GM12801 (cell line): ENCODE measurements at regions not wholly inside any gene's neighbourhood (a gene's known extent, or its start where the extent isn't known, plus 50 kb on each side); places are given as distances from the start of the nearest gene placed in this dataset.

Experiments
- TF ChIP-seq, protein P1 (sequence below): IDR thresholded peaks from one replicate; pipeline ENCODE4 v1.5.1; 2011; ENCODE audit warnings: control low read depth; ENCODE audit not compliant: insufficient read length; ENCODE audit errors: extremely low read depth

DNA sequence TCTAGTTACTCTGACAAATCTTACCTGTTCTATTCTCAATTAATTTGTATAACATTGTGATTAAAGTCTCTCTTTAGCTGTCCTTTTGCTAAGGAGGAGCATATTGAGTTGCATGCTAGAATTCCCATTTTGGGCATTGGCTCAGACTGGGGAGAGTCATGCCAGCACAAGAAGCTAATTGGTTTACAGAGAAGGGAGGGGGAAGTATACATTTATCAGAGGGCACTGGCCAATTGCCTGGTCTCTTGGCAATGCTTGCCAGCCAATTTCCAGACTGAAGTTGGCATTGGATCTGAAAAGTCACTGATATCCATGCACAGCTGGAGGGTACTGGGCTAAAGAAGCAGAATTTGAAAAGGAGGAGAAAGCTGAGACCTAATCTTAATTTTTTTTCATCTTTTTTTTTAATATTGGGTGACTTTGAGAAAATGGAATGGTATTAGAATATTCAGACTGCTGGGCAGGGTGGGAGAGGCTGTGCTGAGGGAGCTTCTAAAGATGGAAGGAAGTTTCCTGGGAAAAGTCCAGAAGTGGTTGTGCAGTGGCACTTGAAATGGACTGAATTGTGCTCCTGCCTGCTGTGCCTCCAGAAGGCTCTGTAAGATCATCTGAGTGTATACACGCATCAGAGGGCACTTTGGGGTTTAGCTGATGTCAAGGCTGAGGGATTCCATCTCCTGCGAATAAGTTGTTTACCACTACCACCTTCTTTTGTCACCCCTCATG lies 365.2 kb upstream of the DPH6 start:
- TF ChIP-seq, protein P1, sequence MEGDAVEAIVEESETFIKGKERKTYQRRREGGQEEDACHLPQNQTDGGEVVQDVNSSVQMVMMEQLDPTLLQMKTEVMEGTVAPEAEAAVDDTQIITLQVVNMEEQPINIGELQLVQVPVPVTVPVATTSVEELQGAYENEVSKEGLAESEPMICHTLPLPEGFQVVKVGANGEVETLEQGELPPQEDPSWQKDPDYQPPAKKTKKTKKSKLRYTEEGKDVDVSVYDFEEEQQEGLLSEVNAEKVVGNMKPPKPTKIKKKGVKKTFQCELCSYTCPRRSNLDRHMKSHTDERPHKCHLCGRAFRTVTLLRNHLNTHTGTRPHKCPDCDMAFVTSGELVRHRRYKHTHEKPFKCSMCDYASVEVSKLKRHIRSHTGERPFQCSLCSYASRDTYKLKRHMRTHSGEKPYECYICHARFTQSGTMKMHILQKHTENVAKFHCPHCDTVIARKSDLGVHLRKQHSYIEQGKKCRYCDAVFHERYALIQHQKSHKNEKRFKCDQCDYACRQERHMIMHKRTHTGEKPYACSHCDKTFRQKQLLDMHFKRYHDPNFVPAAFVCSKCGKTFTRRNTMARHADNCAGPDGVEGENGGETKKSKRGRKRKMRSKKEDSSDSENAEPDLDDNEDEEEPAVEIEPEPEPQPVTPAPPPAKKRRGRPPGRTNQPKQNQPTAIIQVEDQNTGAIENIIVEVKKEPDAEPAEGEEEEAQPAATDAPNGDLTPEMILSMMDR, result no peak

DNA sequence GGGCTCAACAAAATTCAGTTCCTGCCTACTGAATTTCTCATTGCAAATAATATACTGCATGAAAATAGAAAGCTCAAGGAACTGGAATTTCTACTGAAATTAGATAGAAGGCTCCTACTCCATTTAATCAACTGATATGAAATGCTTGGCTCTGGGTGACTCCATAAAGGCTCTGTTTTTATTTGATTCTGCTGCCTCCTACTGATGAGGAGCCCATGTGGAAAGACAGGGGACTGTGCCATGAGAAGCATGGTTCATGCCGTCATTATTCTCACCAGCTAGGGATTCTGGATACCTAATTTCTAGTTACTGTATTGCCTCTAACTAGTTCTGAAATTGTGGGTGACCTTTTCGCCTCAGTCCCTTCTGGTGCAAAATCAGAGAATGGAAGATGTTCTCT lies 366.2 kb upstream of the DPH6 start:
- TF ChIP-seq, protein P1, result no peak

DNA sequence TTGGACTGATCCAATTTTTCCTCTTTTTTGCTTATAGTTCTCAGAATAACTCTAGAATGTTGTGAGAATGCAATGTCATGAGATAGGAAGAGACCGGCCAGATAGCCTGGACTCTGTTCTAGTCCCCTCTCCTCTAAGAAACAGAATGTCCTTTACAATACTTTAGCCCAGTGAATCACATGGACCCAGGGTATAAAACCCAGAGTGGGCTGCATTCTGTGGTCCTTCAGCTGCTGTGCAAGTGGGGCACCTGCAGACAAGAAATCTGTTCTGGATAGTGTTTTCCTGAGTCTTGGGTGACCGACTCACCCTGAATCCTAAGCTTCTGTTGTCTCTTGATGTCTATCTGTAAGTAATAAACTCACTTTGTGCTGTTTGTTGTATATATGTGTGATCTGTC lies 368.6 kb upstream of the DPH6 start:
- TF ChIP-seq, protein P1, result no peak

DNA sequence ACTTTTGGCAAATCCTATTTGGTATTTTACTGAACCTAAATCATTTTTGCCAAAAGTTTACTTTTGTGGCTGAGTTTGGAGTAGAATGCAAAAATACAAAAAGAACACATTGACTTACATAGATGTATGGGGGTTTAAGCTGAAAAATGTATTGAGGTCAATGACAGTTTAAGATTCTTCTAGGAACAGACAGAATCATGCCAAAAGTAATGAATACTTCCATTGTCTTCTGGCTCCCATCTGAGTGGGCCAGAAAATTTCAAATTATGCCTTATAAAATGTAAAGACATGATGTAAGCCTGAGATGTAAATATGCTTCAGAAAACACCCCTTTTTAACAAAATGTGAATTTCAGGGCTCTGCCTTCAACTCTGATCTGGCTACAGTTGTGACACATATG lies 375.1 kb upstream of the DPH6 start:
- TF ChIP-seq, protein P1, result no peak

DNA sequence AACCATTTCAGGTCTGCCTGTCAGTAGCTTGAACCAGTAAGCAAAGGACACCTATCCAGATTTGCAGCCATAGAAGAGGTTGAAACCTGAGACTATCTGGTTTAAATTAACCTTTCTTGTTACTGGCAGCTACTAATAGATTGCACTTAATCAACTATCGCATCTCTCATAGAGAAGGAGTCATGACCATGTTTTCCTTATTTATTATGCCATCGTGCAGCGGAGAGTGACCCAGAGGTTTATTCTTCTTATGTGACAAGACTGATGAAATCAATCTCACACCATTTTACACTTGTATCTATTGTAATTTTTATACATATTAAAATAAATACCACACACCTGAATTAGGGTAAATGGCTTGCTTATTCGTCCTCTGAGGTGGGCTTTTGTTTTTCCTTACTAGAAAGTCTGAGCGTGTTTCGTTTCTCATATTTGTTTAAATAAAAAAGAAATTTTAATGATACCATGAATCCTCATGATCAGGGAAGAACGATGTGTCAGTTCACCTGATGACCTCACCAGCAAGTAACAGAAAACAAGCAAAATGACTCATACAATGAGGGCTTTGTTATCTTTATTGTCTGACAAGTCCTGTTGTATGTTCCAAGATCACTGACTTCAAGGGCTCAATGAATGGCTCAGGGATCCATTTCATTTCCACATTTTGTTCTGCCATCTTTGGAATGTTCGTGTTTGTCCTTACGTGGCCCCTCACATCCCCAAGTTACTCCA lies 379.5 kb upstream of the DPH6 start:
- TF ChIP-seq, protein P1, result no peak

DNA sequence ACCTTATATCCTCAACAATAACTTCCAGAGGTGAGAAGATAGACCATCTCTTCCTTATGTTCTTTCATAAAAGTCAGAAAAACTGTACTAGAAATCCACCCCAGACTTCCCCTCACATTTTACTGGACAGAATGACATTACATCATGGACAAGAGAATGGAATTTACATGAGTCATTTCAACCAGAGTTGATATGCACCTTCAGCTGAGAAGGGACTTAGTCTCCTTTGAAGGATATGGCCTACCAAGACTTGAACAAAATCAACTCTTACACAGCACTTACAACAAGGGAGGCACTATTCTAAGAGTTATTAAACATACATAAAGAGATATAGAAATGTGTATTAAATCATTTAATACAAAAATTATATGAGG lies 380.0 kb upstream of the DPH6 start:
- TF ChIP-seq, protein P1, result no peak

DNA sequence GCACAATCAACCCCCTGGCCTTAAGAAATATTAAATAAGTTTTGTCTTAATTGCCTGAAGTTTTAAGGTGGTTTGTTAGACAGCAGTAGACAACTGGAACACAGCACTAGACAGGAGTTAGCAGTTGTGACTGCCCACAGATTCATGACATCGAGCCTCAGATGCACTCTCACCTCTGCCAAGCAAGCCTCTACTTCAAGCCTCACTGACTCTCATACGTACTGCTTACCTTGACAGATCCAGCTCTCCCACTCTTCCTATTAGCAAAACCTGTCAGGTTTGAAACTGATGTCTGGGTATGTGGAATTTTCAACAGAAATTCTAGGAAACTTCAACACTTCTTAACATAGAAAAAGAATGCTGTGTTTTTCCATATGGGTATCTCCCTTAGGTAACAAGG lies 382.9 kb upstream of the DPH6 start:
- TF ChIP-seq, protein P1, result no peak
